Osteoblast (primary cell): ENCODE measurements at regions not wholly inside any gene's neighbourhood (a gene's known extent, or its start where the extent isn't known, plus 50 kb on each side); places are given as distances from the start of the nearest gene placed in this dataset.

Experiments used
- DNase-seq: peaks from one replicate; pipeline ENCODE4 v3.0.0; 2011; ENCODE audit warnings: low spot score, mixed read lengths; ENCODE audit not compliant: insufficient read length; ENCODE audit errors: missing footprints
- H2AFZ ChIP-seq: 2 replicates; pipeline ENCODE4 v1.6.0; 2011; ENCODE audit warnings: mild to moderate bottlenecking, low read length
- H3K27ac ChIP-seq: 2 replicates; pipeline ENCODE4 v1.5.1; 2011; ENCODE audit warnings: mild to moderate bottlenecking, low read depth, low read length, moderate library complexity
- H3K27me3 ChIP-seq: 2 replicates; pipeline ENCODE4 v1.6.0; 2012; ENCODE audit warnings: mild to moderate bottlenecking, control low read depth, inconsistent platforms, low read length, moderate library complexity; ENCODE audit not compliant: insufficient read depth
- H3K36me3 ChIP-seq: 2 replicates; pipeline ENCODE4 v1.5.1; 2011; ENCODE audit warnings: mild to moderate bottlenecking, low read length, control low read depth, moderate library complexity; ENCODE audit not compliant: insufficient read depth
- H3K4me1 ChIP-seq: 2 replicates; pipeline ENCODE4 v1.5.1; 2011; ENCODE audit warnings: mild to moderate bottlenecking, low read length, control low read depth, moderate library complexity; ENCODE audit not compliant: insufficient read depth
- H3K4me2 ChIP-seq: 2 replicates; pipeline ENCODE4 v1.6.0; 2011; ENCODE audit warnings: mild to moderate bottlenecking, low read length; ENCODE audit not compliant: insufficient read depth
- H3K4me3 ChIP-seq: fragments of 200-600 bp; sonication (generic); 3 replicates; pipeline ENCODE4 v1.5.1; 2012; ENCODE audit warnings: mild to moderate bottlenecking, low read length, inconsistent platforms; ENCODE audit not compliant: insufficient read depth
- H3K79me2 ChIP-seq: 2 replicates; pipeline ENCODE4 v1.6.0; 2012; ENCODE audit warnings: mild to moderate bottlenecking, low read length, control low read depth, inconsistent platforms; ENCODE audit not compliant: insufficient read depth
- H3K9me3 ChIP-seq: 2 replicates; pipeline ENCODE4 v1.5.1; 2011; ENCODE audit warnings: low read depth, low read length, control low read depth
- H4K20me1 ChIP-seq: 2 replicates; pipeline ENCODE4 v1.6.0; 2012; ENCODE audit warnings: mild to moderate bottlenecking, low read length, control low read depth; ENCODE audit not compliant: insufficient read depth
- TF ChIP-seq, protein P1 (sequence below): IDR thresholded peaks from 2 replicates; pipeline ENCODE4 v1.5.1; 2011; ENCODE audit warnings: mild to moderate bottlenecking, low read depth, low read length, moderate library complexity; ENCODE audit errors: extremely low read depth

DNA sequence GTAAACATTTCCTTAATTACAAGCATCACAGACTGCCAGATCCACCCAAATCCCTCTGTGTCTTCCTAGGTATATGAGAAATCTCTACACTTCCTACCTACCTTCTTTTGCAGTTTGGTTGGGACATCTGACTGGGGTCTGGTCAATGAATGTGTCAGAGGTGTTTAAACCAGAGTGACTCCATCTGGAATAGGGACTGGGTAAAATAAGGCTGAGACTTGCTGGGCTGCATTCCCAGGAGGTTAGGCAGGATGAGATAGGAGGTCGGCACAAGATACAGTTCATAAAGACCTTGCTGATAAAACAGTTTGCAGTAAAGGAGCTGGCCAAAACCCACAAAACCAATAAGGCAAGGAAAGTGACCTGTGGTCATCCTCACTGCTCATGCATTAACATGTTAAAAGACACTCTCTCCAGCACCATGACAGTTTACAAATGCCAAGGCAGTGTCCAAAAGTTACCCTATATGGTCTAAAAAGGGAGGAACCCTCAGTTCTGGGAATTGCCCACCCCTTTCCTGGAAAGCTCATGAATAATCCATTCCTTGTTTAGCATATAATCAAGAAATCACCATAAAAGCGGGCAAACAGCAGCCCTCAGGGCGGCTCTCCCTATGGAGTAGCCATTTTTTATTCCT is 87.4 kb upstream of the BACE2 start:
- no peaks in the 10 kb centered on the region for H3K9me3 ChIP-seq
- H4K20me1 ChIP-seq = no peaks in the 10 kb centered on the region
- TF ChIP-seq, protein P1, sequence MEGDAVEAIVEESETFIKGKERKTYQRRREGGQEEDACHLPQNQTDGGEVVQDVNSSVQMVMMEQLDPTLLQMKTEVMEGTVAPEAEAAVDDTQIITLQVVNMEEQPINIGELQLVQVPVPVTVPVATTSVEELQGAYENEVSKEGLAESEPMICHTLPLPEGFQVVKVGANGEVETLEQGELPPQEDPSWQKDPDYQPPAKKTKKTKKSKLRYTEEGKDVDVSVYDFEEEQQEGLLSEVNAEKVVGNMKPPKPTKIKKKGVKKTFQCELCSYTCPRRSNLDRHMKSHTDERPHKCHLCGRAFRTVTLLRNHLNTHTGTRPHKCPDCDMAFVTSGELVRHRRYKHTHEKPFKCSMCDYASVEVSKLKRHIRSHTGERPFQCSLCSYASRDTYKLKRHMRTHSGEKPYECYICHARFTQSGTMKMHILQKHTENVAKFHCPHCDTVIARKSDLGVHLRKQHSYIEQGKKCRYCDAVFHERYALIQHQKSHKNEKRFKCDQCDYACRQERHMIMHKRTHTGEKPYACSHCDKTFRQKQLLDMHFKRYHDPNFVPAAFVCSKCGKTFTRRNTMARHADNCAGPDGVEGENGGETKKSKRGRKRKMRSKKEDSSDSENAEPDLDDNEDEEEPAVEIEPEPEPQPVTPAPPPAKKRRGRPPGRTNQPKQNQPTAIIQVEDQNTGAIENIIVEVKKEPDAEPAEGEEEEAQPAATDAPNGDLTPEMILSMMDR = no peak
- H3K4me3 ChIP-seq = no peak overlapping the region
- no peak overlapping the region for H3K4me2 ChIP-seq
- H3K36me3 ChIP-seq = no peaks in the 10 kb centered on the region
- no peaks in the 10 kb centered on the region for H3K27me3 ChIP-seq
- H2AFZ ChIP-seq = no peak overlapping the region
- H3K4me1 ChIP-seq = no peaks in the 10 kb centered on the region
- H3K27ac ChIP-seq = no peak overlapping the region
- no peak for DNase-seq
- no peaks in the 10 kb centered on the region for H3K79me2 ChIP-seq

DNA sequence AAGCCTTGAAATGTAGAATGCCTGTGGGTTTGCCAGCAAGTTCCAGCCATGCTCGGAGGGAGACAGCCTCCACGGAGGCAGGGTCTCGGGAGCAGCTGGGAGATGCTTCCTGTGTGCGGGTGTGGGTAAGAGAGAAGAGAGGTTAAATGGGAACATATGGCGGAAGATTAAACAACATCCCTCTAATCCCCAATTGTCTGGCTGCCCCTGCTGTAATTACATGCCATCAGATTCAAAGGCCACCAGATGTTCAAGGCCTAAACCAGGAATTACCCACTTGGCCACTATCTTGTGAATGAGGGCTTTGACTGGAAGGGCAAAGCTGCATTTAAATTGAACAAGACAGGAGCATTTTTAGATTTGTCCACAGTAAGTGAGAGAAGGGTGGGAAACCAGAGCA is 81.4 kb upstream of the BACE2 start:
- Histone ChIP-seq H3K4me2 (no peak overlapping the region), H3K79me2 (no peaks in the 10 kb centered on the region), H3K36me3 (no peaks in the 10 kb centered on the region), H3K4me1 (no peaks in the 10 kb centered on the region), H2AFZ (no peak overlapping the region), H3K4me3 (no peak overlapping the region), H3K27me3 (no peaks in the 10 kb centered on the region), H4K20me1 (no peaks in the 10 kb centered on the region), H3K27ac (no peak overlapping the region), H3K9me3 (no peaks in the 10 kb centered on the region)
- DNase-seq = no peak
- TF ChIP-seq, protein P1 = no peak

DNA sequence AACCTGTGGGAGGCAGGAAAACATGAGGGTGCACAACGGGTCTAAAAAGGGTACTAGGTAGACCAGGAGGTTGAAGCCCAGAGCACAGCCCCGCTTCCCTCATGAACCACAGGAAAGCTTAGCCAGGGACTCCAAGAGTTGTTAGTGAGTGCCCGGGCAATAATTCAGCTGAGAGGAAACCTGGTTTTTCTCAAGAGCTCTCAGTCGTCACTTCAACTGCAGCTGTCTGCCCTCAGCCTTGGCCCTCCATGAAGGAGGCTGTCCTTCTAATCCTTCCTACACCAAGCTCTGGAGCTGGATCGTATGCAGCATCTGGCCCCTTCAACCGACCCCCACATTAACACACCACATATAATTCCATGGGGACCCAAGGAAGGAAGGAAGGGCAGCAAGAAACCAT is 77.0 kb upstream of the BACE2 start:
- H3K9me3 ChIP-seq = no peaks in the 10 kb centered on the region
- TF ChIP-seq, protein P1 = no peak
- no peaks in the 10 kb centered on the region for H3K79me2 ChIP-seq
- H3K36me3 ChIP-seq = no peaks in the 10 kb centered on the region
- no peak overlapping the region for H2AFZ ChIP-seq
- no peak for DNase-seq
- no peaks in the 10 kb centered on the region for H4K20me1 ChIP-seq
- H3K27me3 ChIP-seq = no peaks in the 10 kb centered on the region
- H3K4me3 ChIP-seq = no peak overlapping the region
- H3K27ac ChIP-seq = no peak overlapping the region
- H3K4me1 ChIP-seq = no peaks in the 10 kb centered on the region
- no peak overlapping the region for H3K4me2 ChIP-seq

DNA sequence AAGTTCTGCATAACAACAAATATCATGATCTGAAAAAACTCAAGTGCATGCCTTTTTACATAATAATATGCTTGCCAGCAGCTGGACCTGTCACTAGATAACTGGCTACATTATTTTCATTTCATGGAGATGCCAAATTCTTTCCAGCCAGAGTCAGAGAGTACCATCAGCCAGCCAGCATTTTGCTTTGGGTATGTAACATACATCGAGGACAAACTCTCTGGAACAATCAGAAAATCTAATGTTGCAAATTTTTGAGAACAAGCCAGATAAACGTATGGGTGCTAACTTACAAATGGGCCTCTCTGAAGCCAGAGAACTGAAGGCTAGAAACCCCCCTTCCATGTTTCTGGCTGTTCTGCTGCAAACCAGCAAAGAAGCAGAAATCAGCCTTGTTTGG is 76.3 kb upstream of the BACE2 start:
- H2AFZ ChIP-seq = no peak overlapping the region
- no peaks in the 10 kb centered on the region for H3K4me1 ChIP-seq
- no peak overlapping the region for H3K4me3 ChIP-seq
- H3K4me2 ChIP-seq = no peak overlapping the region
- H3K27me3 ChIP-seq = no peaks in the 10 kb centered on the region
- TF ChIP-seq, protein P1 = no peak
- no peaks in the 10 kb centered on the region for H3K79me2 ChIP-seq
- no peak overlapping the region for H3K27ac ChIP-seq
- no peaks in the 10 kb centered on the region for H4K20me1 ChIP-seq
- H3K9me3 ChIP-seq = no peaks in the 10 kb centered on the region
- DNase-seq = no peak
- H3K36me3 ChIP-seq = no peaks in the 10 kb centered on the region
